ENCODE measurements at regions not wholly inside any gene's neighbourhood (a gene's known extent, or its start where the extent isn't known, plus 50 kb on each side); places are given as distances from the start of the nearest gene placed in this dataset.

- no peak for DNase-seq
These were observed 472.3 kb downstream of the MN1 start for GRCh38 chr22:27329131-27329850.

- DNase-seq: no peak
These were observed 471.4 kb downstream of the MN1 start for GRCh38 chr22:27329966-27330645.

DNA sequence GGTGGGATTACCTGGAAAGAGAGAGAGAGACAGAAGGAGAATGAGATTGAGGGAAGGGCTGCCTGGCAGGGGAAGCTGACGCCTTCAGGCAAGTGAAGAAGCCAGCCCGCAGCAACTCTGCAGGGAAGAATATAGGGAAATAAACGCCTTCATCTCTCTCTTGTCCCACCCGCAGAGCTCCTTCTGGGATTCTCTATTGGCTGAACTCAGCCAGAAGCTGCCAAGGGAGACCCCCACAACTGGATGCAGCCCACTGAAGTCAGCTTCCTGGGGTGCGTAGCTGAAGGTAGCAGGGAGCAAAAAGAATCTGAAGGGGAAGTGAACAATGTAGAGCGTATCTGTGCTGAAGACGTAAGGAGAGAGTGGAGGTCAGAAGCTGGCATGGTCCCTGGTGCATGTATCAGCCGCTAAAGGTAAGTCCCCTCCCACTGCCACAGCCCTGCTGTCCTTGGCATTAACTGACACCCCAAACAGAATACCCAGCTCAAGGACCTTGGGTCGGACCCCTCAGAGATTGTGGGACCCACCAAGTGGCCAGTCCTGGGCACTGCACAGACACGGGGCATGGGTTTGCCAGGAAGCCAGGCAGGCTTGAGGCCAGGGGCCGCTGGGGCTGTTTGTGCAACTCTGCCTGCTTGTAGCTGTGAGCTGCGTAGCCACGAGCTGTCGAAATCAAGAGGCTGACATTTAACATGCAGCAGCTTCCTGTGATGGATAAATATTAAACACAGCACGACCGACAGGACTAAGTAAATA, 469.9 kb downstream of the MN1 start:
- DNase-seq: no peak

DNA sequence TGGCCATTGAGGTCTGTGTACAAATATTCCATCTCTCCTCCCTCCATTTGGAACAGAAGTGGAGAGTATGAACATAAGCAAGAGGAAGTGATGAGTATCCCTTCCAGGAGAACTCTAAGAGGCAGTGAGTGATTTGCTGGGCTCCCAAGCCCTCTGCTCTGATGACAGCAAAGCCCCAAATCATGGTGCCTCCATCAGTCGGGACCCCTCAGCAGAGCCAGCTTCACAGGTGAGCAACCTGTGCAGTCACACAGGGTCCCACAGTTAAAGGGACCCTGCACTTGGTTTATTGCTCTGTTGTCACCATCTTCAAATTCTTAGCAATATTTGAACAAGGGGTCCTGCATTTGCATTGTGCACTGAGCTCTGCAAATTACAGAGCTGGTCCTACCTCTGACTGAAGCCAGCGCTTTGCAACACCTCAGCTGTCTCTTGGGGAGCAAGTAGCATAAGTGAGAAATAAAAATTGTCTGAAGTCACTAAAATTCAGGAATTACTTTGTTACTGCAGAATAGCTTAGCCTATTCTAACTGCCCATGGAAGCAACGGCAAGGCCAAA, 466.4 kb downstream of the MN1 start:
- DNase-seq: no peak

DNA sequence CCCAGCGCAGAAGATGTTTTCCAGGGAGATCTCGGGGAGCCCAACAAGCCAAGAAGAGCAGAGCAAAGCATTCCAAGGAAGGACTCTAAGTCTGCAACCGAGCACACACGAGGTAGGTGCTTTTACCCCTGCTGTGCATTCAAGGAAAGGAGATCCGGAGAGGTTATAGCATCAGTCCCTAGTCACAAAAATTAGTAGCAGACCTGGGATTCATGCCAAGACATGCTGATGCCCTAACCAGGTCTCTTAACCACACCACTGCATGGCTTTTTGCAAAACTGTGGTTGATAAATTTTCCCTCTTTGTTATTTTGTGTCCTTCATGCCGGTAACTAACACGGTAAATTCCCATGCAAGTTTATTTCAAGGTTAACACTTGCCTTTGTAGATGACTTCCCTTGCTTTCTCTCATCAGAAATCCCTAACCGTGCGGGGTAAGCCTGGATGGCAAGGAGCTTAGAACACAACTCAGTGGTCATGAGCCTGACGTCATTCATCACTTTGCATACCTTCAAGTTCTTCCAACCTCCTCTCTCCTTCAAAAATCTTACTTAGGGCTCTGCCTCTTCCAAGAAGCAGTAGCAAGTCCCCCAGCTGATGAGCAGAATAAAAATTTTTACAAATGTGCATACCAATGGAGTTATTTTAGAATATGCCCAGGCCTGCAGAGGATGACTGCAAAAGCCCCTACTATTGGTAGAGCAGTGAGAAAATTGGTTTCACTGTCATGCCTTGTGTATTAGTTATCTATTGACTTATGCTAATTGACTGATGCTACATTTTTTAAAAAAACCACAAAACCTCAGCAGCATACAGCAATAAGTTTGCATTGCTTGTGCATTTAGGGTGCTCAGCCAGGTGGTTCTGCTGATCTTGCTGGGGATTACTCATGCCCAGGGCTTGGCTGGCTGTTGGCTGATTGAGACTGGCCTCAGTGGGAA, 465.1 kb downstream of the MN1 start:
- DNase-seq: no peak

GRCh38 chr22:27337676-27338075, 463.9 kb downstream of the MN1 start:
- no peak for DNase-seq

DNA sequence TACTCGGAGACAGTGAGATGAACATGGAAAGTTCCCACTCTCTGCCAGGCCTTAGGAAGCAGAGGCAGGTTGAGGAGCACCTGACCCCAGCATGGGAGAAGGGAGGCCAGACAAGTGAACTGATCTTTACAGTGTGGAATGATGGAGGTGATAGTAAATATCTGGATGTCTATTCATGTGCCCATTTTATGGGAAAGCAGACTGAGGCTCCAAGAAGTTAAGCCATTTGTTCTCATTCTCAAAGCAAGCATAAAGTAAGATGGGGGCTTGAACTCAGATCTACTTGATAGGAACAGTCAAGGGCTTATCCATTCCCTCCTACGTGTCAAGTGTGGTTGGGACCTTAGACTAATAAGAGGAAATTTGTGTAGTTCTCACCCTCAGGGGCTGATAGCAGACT, 461.5 kb downstream of the MN1 start:
- no peak for DNase-seq

GRCh38 chr22:27344546-27344945, 457.0 kb downstream of the MN1 start:
- no peak for DNase-seq

GRCh38 chr22:27345691-27346090, 455.9 kb downstream of the MN1 start:
- no peak for DNase-seq

- no peak for DNase-seq
These were observed 453.6 kb downstream of the MN1 start for GRCh38 chr22:27347951-27348350.

DNA sequence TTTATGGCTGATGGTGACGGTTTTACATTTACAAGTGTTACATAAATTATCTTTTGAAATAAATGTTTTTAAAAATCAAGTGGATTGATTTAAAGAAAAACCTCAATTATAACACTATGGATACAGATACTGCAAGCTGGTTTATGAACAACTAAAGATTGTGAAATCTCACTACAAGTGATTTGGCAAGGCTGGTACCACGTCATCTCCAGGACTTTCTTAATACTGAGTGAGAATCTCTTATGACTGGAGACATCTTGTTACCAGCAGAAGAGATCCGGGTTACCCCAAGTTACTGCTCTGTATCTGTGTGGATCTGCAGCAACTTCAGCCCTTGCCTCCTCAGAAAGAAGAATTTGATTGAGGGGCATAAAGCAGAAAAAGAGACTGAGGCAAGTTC, 452.9 kb downstream of the MN1 start:
- DNase-seq: no peak

- DNase-seq: no peak
These were observed 452.1 kb downstream of the MN1 start for GRCh38 chr22:27349456-27349855.

DNA sequence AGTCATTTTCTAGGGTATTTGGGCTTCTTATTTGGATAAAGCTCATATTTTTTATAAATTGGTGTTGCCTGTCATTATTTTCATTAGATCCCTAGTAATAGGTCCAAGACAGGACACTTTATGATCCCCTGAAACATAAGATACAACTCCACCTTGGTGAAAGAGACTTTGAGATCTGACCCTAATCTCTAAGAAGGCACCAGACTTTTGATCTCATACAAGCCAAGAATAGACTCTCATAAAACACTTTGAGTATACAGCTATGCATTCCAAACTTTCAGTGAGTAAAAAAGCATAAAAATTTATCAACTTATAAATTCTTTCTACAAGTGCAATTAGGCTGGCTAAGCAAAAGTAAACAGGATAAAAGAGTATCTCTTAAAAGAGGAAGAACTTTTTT, 451.2 kb downstream of the MN1 start:
- no peak for DNase-seq

DNA sequence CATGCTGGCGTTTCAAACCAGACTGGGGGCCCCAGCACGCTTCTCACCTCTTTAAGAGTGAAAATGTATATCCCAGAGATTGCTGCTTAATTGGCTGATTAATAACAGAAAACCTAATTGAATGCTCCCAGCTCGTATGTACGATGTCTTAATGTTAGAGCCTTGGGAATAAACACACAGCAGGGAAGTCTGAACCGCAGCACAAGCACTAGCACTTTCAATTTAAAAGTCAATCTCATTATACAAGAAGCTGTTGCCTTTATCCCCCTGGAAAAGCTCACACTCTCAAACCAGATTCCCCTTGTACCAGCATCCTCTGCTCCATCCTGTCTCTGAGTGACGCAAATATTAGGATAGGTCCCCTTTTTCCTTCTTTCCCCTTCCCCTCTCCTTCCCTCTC, 449.1 kb downstream of the MN1 start:
- no peak for DNase-seq

GRCh38 chr22:27358096-27358870, 443.3 kb downstream of the MN1 start:
- no peak for DNase-seq

GRCh38 chr22:27370269-27370668, 431.3 kb downstream of the MN1 start:
- no peak for DNase-seq

- DNase-seq: no peak
These were observed 430.6 kb downstream of the MN1 start for GRCh38 chr22:27370987-27371386.

- DNase-seq: no peak
These were observed 429.2 kb downstream of the MN1 start for GRCh38 chr22:27372364-27372763.

GRCh38 chr22:27372969-27373670, 428.4 kb downstream of the MN1 start:
- DNase-seq: peak; percentile 71 to 83

- peak; percentile 24 to 39 for DNase-seq
These were observed 423.9 kb downstream of the MN1 start for GRCh38 chr22:27377501-27378295.

Data from SHP77 (cell line).